ENCODE measurements at regions not wholly inside any gene's neighbourhood (a gene's known extent, or its start where the extent isn't known, plus 50 kb on each side); places are given as distances from the start of the nearest gene placed in this dataset.
"Not testable (repeated sequence)": the region's sequence is repeated elsewhere in the genome, so short reads cannot be mapped to it uniquely, and the experiment has no call there.

GRCh38 chr6:141969768-141970415 lies 162.8 kb upstream of the GJE1 start:
- DNase-seq (ENCODE audit: low read depth in 2 of 2), result not testable (repeated sequence)

DNA sequence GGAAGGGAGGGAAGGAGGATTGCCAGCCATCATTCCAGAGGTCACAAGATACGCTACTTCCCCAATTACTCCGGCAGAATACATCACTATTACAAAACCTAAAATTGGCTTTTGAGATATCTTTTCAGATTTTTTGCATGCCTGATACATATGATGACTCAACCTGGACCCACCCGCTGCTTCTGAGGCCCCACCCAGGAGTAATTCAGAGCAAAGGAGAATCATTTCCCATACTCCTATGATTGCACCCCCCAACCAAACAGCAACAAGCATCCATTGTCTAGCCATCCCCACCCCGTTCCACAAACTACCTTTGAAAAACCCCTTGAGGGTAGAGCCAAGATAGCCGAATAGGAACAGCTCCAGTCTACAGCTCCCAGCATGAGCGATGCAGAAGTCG lies 163.5 kb upstream of the GJE1 start:
- DNase-seq (ENCODE audit: low read depth in 2 of 2), result no peak

GRCh38 chr6:141968632-141969031 lies 164.1 kb upstream of the GJE1 start:
- DNase-seq (ENCODE audit: low read depth in 2 of 2), result no peak

- DNase-seq (ENCODE audit: low read depth in 2 of 2), result no peak
Measured at GRCh38 chr6:141965016-141965545, 167.6 kb upstream of the GJE1 start.

- DNase-seq (ENCODE audit: low read depth in 2 of 2), result no peak
Measured at GRCh38 chr6:141963543-141964295, 169.0 kb upstream of the GJE1 start.

DNA sequence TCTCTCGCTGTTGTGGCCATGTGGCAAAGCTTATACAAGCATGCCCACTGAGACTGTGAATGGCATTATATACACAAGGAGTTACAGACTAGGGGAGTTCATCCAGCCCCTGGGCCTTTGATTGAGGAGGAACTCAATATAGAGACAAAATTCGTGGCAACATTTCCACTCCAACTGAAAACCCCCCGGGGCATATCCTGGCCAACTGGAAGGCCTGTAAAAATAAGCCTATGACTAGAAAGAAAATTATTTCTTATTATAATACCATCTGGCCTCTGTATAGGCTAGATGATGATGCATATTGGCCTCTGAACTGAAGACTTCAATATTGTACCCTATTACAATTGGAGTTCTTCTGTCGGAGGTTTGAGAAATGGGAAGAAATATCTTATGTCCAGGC lies 175.5 kb upstream of the GJE1 start:
- DNase-seq (ENCODE audit: low read depth in 2 of 2), result no peak

- DNase-seq (ENCODE audit: low read depth in 2 of 2), result no peak
Measured at GRCh38 chr6:141956868-141957267, 175.9 kb upstream of the GJE1 start.

- no peak for DNase-seq (ENCODE audit: low read depth in 2 of 2)
Measured at GRCh38 chr6:141956046-141956761, 176.5 kb upstream of the GJE1 start.

DNA sequence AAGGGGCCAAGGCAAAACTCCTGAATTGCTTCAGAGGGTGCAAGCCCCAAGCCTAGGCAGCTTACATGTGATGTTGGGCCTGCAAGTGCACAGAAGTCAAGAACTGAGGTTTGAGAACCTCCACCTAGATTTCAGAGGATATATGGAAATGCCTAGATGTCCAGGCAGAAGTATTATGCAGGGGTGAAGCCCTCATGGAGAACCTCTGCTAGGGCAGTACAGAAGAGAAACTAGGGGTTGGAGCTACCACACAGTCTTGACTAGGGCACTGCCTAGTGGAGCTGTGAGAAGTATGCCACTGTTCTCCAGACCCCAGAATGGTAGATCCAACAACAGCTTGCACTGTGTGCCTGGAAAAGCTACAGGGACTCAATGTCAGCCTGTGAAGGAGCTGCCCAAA lies 179.7 kb upstream of the GJE1 start:
- no peak for DNase-seq (ENCODE audit: low read depth in 2 of 2)

DNA sequence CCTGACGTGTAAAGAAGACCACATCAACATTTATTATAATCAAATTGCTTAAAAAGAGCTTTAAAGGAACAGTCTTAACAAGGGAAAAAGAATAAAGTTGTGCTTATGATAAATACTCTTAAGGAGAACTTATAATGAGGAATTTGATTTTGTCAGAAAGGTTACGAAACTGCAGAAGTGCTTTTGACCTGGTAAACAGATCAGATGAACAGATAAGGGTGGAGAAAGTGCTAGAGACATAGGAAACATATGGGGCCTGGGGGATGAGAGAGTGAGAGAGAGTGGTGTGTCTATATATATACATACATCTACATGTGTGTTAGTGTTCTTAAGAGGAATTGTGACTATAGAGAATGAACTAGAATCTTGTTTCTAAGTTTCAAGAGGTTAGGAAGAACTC lies 186.2 kb upstream of the GJE1 start:
- DNase-seq (ENCODE audit: low read depth in 2 of 2), result no peak

GRCh38 chr6:141938664-141939063 lies 194.1 kb upstream of the GJE1 start:
- no peak for DNase-seq (ENCODE audit: low read depth in 2 of 2)

DNA sequence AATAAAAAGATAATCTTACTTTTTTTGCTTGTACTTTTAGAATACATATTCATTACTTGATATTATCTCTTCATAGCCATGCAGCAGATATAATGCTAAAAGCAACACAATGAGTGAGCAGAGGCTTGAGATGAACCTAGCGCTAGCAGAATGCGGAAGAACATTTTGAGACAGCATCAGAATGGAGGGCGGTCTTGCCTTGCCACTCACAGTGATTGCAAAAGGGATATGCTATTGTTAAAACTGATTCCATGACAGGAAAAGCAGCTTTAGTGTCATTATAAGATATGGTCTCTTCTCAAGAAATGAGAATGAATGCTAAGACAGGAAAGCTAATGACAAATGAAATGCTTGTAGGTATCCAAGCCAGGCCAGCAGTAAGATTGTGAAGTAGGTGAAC lies 200.0 kb upstream of the GJE1 start:
- no peak for DNase-seq (ENCODE audit: low read depth in 2 of 2)

- DNase-seq (ENCODE audit: low read depth in 2 of 2), result not testable (repeated sequence)
Measured at GRCh38 chr6:141926200-141926900, 206.4 kb upstream of the GJE1 start.

GRCh38 chr6:141925001-141925400 lies 207.7 kb upstream of the GJE1 start:
- DNase-seq (ENCODE audit: low read depth in 2 of 2), result no peak

DNA sequence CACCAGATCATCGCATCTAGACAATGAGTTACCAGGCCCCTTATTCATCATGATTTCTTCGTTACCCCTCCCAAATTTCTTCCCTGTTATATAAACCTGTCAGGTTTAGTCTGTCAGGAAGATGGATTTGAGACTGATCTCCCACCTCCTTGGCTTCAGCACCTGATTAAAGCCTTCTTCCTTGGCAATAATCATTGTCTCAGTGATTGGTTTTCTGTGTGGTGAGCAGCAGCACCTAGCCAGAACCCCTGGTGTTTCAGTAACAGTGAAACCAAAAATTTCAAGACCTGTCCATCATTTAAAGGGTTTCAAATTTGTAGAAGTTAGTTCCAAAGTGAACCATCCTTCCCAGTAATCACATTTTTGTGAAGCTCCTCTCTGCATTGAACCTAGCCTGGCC lies 209.8 kb upstream of the GJE1 start:
- no peak for DNase-seq (ENCODE audit: low read depth in 2 of 2)

- DNase-seq (ENCODE audit: low read depth in 2 of 2), result not testable (repeated sequence)
Measured at GRCh38 chr6:141916682-141917505, 215.8 kb upstream of the GJE1 start.

DNA sequence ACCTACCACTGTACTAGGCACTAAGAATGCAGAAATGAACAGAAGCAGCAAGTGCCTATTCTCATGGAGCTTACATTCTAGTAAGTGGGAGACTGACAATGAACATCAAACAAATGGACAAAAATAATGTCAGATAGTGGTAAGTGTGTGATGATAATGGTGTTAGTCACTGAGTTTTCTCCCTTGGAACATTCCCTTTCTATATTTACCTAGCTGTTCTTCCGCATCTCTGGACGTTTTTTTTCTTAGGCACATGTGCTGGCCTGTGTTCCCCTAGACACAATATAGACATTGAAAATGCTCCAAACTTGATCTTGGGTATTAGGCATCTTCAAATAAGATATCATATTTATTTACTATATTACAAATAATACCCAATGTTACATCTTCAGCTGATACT lies 218.1 kb upstream of the GJE1 start:
- no peak for DNase-seq (ENCODE audit: low read depth in 2 of 2)

GRCh38 chr6:141906569-141907080 lies 226.1 kb upstream of the GJE1 start:
- DNase-seq (ENCODE audit: low read depth in 2 of 2), result no peak

GRCh38 chr6:141890661-141891060 lies 242.1 kb upstream of the GJE1 start:
- no peak for DNase-seq (ENCODE audit: low read depth in 2 of 2)

- no peak for DNase-seq (ENCODE audit: low read depth in 2 of 2)
Measured at GRCh38 chr6:141884850-141885249, 247.9 kb upstream of the GJE1 start.

DNA sequence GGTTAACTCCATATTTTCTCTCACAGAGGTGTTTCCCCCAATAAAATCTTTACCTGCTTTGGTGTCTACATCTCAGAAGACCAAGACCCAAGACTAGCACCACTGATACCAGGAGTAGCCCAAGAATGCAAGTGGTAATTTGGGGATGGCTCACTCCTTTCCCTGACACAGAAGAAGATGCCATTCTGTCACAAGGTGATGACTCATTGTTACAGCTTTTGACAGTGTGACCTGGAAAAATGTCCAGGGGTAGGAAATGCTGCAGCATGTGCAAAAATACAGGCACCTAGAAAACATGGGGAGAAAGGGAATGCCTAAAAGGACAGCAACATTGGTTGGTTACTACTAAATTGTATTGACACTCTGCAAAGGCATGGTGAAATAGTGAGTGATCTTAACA lies 254.0 kb upstream of the GJE1 start:
- no peak for DNase-seq (ENCODE audit: low read depth in 2 of 2)
